Choroid plexus epithelial cell (primary cell): ENCODE measurements at regions not wholly inside any gene's neighbourhood (a gene's known extent, or its start where the extent isn't known, plus 50 kb on each side); places are given as distances from the start of the nearest gene placed in this dataset.

Source experiments
- DNase-seq: peaks from one replicate; pipeline ENCODE4 v3.0.0-alpha.2; 2010; ENCODE audit warnings: low read depth
- H3K4me3 ChIP-seq: 2 replicates; pipeline ENCODE4 v1.5.1; 2011; ENCODE audit warnings: low read depth, mild to moderate bottlenecking, control low read depth, low read length, moderate library complexity
- CTCF ChIP-seq: conservative IDR thresholded peaks from 2 replicates; pipeline ENCODE4 v1.5.1; 2011; ENCODE audit warnings: low read depth, mild to moderate bottlenecking, control low read depth, inconsistent platforms, low read length, moderate library complexity

GRCh38 chr2:145277922-145278321 lies 758.0 kb upstream of the ZEB2 start:
- TF ChIP-seq CTCF: no peak
- DNase-seq: peak; percentile 34
- H3K4me3 ChIP-seq: no peak overlapping the region

- no peak overlapping the region for H3K4me3 ChIP-seq
- TF ChIP-seq CTCF: no peak
- DNase-seq: no peak
Measured at GRCh38 chr2:145273840-145274239, 753.9 kb upstream of the ZEB2 start.

DNA sequence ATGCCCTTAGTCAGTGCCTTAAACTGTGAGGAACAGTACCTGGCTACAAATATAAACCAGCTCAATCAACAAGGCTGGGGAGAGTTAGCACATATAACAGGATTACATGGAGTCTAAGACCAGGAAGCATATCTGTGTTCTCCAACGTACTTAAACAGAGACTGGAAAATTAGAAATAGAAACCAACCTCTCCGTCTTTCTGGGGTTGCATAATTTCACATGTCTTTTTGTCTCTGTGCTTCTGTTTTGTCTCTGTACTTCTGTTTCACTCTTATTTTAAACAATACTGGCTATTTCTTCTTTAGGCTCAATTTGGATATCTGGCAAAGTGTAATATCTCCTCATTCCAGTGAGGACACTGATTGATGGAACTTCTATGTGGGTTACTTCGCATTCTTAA lies 749.0 kb upstream of the ZEB2 start:
- H3K4me3 ChIP-seq: no peak overlapping the region
- DNase-seq: no peak
- TF ChIP-seq CTCF: no peak

DNA sequence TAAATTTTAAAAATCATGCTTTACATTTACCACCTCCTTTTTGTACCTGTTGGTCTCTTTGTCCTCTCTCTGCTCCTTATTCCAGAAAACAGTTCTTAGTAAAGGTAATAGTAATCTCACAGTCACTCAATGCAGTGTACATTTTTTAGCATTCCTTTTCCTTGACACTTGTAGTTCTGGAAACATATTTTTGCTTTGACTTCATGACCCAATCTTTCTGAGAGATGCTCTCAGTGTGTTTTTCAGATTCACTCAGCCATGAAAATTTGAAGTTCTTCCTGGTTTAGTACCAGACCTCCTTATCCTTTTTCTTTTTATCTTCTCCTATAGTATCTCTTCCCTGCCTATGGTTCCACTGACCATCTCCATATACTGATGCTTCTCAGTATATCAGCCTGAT lies 747.5 kb upstream of the ZEB2 start:
- DNase-seq: no peak

GRCh38 chr2:145265244-145265643 lies 745.3 kb upstream of the ZEB2 start:
- no peak overlapping the region for H3K4me3 ChIP-seq
- no peak for DNase-seq
- no peak for TF ChIP-seq CTCF

More for the DNA sequence above, 747.5 kb upstream of the ZEB2 start:
- no peak overlapping the region for H3K4me3 ChIP-seq
- no peak for TF ChIP-seq CTCF

DNA sequence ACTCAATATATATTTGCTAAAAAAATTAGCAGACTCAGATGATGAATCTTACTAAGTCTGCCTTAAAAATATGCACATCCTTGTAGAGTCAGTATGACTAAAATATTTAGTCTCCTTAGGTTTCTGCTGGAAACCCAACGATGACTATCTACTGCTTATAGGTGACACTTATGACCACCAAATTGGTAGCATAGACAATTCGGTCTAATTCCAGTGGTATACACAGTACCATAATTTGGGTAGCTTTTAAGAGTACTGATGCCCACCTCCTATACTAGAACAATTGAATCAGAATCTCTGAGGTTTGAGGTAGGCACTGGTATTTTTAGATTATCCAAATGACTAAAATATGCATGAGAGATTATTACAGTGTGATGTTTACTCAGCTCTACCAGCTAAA lies 740.8 kb upstream of the ZEB2 start:
- no peak overlapping the region for H3K4me3 ChIP-seq
- no peak for TF ChIP-seq CTCF
- DNase-seq: no peak

DNA sequence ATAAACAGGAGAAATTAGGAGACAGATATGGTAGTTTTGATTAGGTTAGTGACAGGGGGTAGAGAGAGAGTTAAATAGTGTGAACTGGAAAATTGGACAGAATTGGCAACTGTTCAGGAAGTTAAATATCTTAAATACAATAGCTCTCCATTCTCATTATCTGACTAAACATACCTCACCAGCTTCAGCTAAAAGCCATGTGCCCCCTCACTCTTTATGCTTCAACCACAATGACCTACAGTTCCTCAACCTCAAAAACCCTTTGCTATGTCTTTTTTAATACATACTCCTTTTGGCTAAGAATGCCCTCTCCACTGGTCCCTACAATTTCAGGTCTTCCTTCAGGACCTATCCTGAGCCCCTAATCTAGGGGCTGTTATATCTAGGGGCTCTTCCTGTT lies 740.2 kb upstream of the ZEB2 start:
- TF ChIP-seq CTCF: no peak
- DNase-seq: no peak

More for the DNA sequence above, 740.2 kb upstream of the ZEB2 start:
- no peak overlapping the region for H3K4me3 ChIP-seq
